Sciatic nerve (tissue), 2 donors: ENCODE measurements at regions not wholly inside any gene's neighbourhood (a gene's known extent, or its start where the extent isn't known, plus 50 kb on each side); places are given as distances from the start of the nearest gene placed in this dataset.

Source experiments
- ATAC-seq: fragments of 200-7000 bp; cut with Tn5 transposase; one replicate; pipeline ENCODE4 v1.9.1; 2020; ENCODE audit warnings: mild to moderate bottlenecking, moderate library complexity
- DNase-seq: peaks from one replicate; pipeline ENCODE4 v3.0.0-alpha.2; 2020; ENCODE audit warnings: low spot score
- intact Hi-C: fragments of 100-400 bp; cut with DNase I; formaldehyde crosslinking; loops from one replicate; pipeline ENCODE4 v1.14.2; 2022
- donor health status: DM: no; HTN: no; CAD: no.
- donor health status: DM: no; HTN: no; CAD: no.

DNA sequence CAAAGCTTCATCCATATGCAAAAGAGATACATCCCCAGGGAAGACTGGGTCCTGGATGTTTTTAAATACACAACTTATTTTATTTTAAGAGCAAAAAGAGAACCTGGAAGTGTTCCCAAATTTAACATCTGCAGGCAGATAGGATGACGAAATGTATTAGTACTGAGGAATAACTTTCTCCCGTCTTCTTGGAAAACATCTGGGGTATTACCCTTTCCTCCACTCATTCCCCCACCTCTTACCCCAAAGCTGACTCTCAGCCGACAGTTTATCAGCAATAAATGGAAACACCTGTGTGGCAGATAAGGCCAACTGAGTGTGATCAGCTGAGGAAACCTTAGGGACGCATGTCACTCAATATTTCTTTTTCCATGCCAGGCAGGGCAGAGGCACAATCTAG, 435.6 kb upstream of the NPVF start:
- intact Hi-C loops, result no loop called here
- ATAC-seq (peak; percentile 90), DNase-seq (no peak)

GRCh38 chr7:25664593-25664992, 436.3 kb upstream of the NPVF start:
- DNase-seq (no peak), ATAC-seq (no peak)
- intact Hi-C loops, result no loop called here

GRCh38 chr7:25665374-25665773, 437.1 kb upstream of the NPVF start:
- peak; percentile 25 for ATAC-seq
- no peak for DNase-seq
- intact Hi-C loops, result no loop called here

GRCh38 chr7:25665903-25666670, 437.8 kb upstream of the NPVF start:
- ATAC-seq (no peak), DNase-seq (no peak)
- intact Hi-C loops, result no loop called here

DNA sequence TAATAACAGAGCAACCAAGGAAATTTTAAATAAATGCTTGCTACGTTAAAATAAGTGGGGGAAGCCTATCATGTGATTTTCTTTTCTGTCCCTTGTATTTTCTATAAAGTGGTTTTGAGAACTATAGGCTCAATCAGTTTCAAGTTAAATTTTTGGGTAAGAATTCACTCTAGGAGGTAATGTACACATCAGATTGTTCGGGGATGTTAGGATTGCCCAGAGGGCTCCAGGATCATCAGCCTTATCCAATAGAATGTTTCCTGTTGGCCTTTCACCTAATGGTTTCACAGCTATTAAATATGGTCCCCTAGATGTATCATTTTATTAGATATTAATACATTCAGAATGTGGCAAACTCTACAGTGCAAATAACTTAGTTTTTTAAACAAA, 438.4 kb upstream of the NPVF start:
- DNase-seq (no peak), ATAC-seq (no peak)
- intact Hi-C loops, result no loop called here

- ATAC-seq (no peak), DNase-seq (no peak)
- intact Hi-C loops, result no loop called here
Observed at GRCh38 chr7:25669281-25669781, 441.0 kb upstream of the NPVF start.

GRCh38 chr7:25669961-25670841, 441.9 kb upstream of the NPVF start:
- peak; percentile 88 for ATAC-seq
- DNase-seq, result no peak
- intact Hi-C loops, result no loop called here

- intact Hi-C loops, result no loop called here
- DNase-seq (no peak), ATAC-seq (no peak)
Observed at GRCh38 chr7:25671111-25671510, 442.8 kb upstream of the NPVF start.

- intact Hi-C loops, result no loop called here
- DNase-seq, result no peak
- peak; percentile 39 for ATAC-seq
Observed at GRCh38 chr7:25672496-25672895, 444.2 kb upstream of the NPVF start.

GRCh38 chr7:25675789-25676474, 447.6 kb upstream of the NPVF start:
- DNase-seq, result no peak
- intact Hi-C loops, result no loop called here
- ATAC-seq, result no peak

- DNase-seq (no peak), ATAC-seq (no peak)
- intact Hi-C loops, result no loop called here
Observed at GRCh38 chr7:25677595-25677994, 449.3 kb upstream of the NPVF start.

DNA sequence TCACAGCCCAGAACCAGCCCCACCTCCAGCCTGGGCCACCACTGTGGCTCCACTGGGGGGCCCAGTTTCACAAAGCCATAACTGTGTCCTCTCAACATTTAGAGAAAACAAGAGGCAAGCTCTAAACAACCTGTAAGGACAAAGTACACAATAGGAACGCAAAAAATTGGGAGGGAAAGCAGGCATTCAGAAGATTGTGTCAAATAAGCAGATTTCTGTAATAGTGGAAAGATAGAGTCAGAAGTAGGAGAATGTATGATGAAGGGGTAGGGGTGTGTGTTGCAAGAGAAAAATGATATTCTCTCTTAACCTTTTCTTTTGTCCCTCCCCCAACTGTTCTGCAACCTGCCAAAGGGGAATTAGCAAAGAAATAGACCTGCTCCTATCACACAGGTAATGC, 449.9 kb upstream of the NPVF start:
- intact Hi-C loops, result no loop called here
- ATAC-seq (no peak), DNase-seq (no peak)

DNA sequence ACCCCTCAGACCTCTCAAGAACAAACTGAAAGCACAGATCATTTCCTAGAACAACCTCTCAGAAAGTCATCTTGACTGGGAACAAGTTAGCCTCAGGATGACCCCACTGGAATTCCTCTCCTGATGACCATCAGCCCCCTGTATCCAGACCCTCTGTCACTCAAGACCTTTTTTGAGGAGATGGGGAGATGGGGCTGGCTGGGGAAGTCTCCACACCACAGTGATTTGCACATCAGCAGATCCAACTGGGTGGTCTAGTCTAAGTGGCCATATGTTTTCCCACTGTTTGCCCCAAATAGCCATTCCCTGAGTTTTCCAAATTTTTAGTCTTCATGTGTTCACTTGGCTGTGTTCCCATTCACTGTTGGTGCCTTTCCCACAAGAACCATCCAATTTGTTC, 452.4 kb upstream of the NPVF start:
- DNase-seq, result no peak
- no peak for ATAC-seq
- intact Hi-C loops, result no loop called here

DNA sequence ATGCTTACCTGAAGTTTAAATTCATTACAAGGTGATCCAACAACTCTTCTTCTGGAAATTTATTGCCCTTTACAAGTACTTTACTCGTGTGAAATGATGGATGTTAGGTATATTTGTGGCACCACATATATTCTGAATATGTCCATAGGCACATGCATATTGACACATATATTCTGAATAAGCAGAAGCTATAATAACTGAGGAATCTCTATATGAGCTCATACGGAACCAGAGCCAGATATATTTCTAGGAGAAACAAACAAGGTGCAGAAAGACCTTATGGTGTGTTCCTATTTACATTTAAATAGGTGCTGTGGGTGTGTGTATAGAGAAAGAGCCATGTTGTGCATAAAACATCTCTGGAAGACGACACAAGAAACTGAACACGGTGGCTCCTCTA, 456.1 kb upstream of the NPVF start:
- no peak for DNase-seq
- no peak for ATAC-seq
- intact Hi-C loops, result no loop called here

DNA sequence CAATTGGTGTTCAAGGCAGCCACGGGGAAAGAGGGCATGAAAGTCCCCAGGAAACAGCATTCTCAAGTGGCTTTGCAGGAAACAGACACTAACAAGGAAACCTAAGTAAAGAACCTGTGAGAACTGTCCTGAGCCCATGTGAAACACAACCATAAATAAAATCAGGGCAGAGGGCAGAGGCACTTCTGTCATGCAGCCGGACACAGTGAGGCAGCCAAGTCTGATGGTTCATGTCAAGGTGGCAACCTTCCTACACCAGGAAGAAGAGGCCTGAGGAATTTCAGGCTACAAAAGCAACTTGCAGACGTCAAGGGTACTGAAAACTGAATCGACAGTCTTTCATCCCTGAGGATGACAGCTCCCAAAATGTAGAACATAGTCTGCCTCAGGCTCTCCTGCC, 458.2 kb upstream of the NPVF start:
- ATAC-seq, result no peak
- no peak for DNase-seq
- intact Hi-C loops, result no loop called here

DNA sequence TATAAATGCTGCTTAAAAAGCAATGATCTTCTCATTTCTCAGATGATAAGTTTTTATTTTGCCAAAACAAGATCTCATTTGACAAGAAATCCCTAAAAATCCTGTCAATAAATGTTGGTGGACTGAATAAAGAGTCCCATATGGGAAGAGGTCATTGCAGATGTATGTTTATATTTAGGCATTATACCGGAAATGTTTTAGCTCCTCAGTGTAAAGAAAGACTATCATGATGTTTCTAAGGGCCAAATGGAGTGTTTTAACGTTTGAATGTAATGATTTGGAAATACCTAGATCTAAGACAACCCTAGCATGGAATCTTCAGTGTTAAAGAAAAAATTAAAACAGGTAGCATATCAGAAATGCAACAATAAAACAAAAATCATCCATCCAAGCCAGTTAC, 457.8 kb upstream of the NFE2L3 start:
- intact Hi-C loops, result no loop called here
- DNase-seq (no peak), ATAC-seq (no peak)

GRCh38 chr7:25694699-25695098, 457.3 kb upstream of the NFE2L3 start:
- DNase-seq, result no peak
- ATAC-seq, result peak; percentile 83
- intact Hi-C loops, result no loop called here

DNA sequence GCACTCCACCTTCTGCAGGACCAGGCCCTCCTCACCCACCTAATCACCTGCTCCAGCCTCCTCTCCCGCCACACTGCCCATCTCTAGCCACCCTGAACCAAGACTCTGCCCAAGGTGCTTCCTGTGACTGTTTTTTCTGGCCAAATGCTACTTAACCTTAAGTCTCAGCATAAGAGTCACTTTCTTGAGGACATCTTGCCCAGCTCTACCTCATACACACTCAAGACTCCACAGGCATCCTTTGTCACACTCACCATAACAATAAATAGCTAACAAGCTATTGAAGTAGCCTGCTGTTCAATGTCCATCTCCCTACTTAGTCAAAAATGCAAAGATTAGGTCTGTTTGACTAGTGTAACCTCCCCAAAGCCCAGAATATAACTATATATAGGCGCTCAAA, 455.4 kb upstream of the NFE2L3 start:
- ATAC-seq (no peak), DNase-seq (no peak)
- intact Hi-C loops, result no loop called here

GRCh38 chr7:25698451-25699113, 453.4 kb upstream of the NFE2L3 start:
- no peak for DNase-seq
- intact Hi-C loops, result no loop called here
- ATAC-seq, result no peak
